H1 (cell line): ENCODE measurements at regions not wholly inside any gene's neighbourhood (a gene's known extent, or its start where the extent isn't known, plus 50 kb on each side); places are given as distances from the start of the nearest gene placed in this dataset.

Experiments
- CTCF ChIP-seq, 3 experiments: IDR thresholded peaks; 1 replicate in 2 of 3; 2 replicates in 1 of 3; pipeline versions ENCODE4 v1.5.1 to v1.6.1; 2011; ENCODE audit warnings: low read length in 3 of 3, mild to moderate bottlenecking in 3 of 3, inconsistent platforms in 2 of 3, low read depth in 1 of 3, moderate library complexity in 1 of 3; ENCODE audit not compliant: insufficient read depth in 1 of 3; ENCODE audit errors: control extremely low read depth in 1 of 3
- EP300 ChIP-seq, 2 experiments: IDR thresholded peaks; 1 replicate in 1 of 2; 2 replicates in 1 of 2; pipeline ENCODE4 v1.6.1; 2011 to 2012; ENCODE audit warnings: low read depth in 2 of 2, low read length in 2 of 2, mild to moderate bottlenecking in 2 of 2, borderline replicate concordance in 1 of 2, inconsistent platforms in 1 of 2, moderate library complexity in 1 of 2
- EZH2 ChIP-seq: fragments of 200-600 bp; sonication (generic); IDR thresholded peaks from 2 replicates; pipeline ENCODE4 v1.7.1; 2012; ENCODE audit warnings: low read depth, mild to moderate bottlenecking, moderate library complexity, low read length, inconsistent platforms; ENCODE audit not compliant: severe bottlenecking
- HDAC6 ChIP-seq: IDR thresholded peaks from one replicate; pipeline ENCODE4 v1.7.1; 2012; ENCODE audit warnings: low read depth, mild to moderate bottlenecking, inconsistent platforms, low read length, moderate library complexity
- NRF1 ChIP-seq: IDR thresholded peaks from 2 replicates; pipeline ENCODE4 v1.6.1; 2011; ENCODE audit warnings: mild to moderate bottlenecking, low read depth, low read length, improper control_type of control experiment
- POLR2A ChIP-seq, 2 experiments: IDR thresholded peaks; 1 replicate in 1 of 2; 2 replicates in 1 of 2; pipeline ENCODE4 v1.6.1; 2011; ENCODE audit warnings: low read depth in 2 of 2, low read length in 2 of 2, mild to moderate bottlenecking in 2 of 2; ENCODE audit errors: control extremely low read depth in 1 of 2
- POLR2AphosphoS5 ChIP-seq: IDR thresholded peaks from 2 replicates; pipeline ENCODE4 v1.6.1; 2011; ENCODE audit warnings: low read depth, low read length
- RXRA ChIP-seq: IDR thresholded peaks from 2 replicates; pipeline ENCODE4 v1.6.1; 2011; ENCODE audit warnings: low read depth, mild to moderate bottlenecking, low read length, moderate library complexity; ENCODE audit not compliant: insufficient read depth
- SAP30 ChIP-seq: fragments of 300-600 bp; sonication (generic); IDR thresholded peaks from 2 replicates; pipeline ENCODE4 v1.7.1; 2012; ENCODE audit warnings: low read length, moderate library complexity, mild to moderate bottlenecking, inconsistent platforms; ENCODE audit not compliant: insufficient read depth, insufficient replicate concordance
- SRF ChIP-seq: IDR thresholded peaks from 2 replicates; pipeline ENCODE4 v1.6.1; 2011; ENCODE audit warnings: mild to moderate bottlenecking, low read depth, low read length, moderate library complexity
- TBP ChIP-seq: IDR thresholded peaks from 2 replicates; pipeline ENCODE4 v1.6.1; 2011; ENCODE audit warnings: low read depth, low read length, improper control_type of control experiment
- ZNF274 ChIP-seq: IDR thresholded peaks from 2 replicates; pipeline ENCODE4 v1.7.0; 2012; ENCODE audit warnings: low read length, borderline replicate concordance; ENCODE audit errors: extremely low read depth

DNA sequence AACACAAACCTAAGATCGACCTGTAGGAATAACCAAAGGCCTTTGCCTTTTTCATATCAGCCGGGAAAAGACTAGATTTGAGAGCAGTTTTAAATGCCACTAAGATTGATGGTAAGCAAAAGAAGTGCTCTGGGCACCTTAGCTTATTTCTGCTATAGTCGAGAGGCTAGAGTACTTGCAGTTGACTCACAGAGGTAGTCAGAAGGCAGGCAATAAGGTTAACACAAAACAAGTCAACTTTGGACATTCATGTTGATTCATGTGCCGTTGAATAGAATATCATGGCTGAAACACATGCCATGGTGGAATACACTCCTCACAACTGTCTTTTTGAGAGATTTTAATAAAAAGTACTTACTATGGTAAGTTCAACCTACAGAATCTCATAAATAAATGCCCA is 507.6 kb downstream of the ZEB2 start:
- TF ChIP-seq RXRA (no peak), POLR2A (IDR thresholded peaks at IDR 0.05; ENCODE audit: control extremely low read depth in 1 of 2, low read depth in 2 of 2, low read length in 2 of 2) (no peak), EP300 (IDR thresholded peaks at IDR 0.05; ENCODE audit: borderline replicate concordance in 1 of 2, low read depth in 2 of 2, low read length in 2 of 2) (no peak), ZNF274 (no peak), CTCF (IDR thresholded peaks at IDR 0.05; ENCODE audit: control extremely low read depth in 1 of 3, insufficient read depth in 1 of 3, low read depth in 1 of 3, low read length in 3 of 3) (no peak), SRF (no peak), NRF1 (no peak), SAP30 (no peak), EZH2 (no peak), HDAC6 (no peak), POLR2AphosphoS5 (no peak), TBP (no peak)
